Suprapubic skin (tissue), 4 donors: ENCODE measurements at regions not wholly inside any gene's neighbourhood (a gene's known extent, or its start where the extent isn't known, plus 50 kb on each side); places are given as distances from the start of the nearest gene placed in this dataset.

Experiments
- POLR2A ChIP-seq, 2 donors: fragments of 450-650 bp; IDR thresholded peaks; one replicate each; pipeline ENCODE4 v1.6.1; 2017; ENCODE audit warnings: antibody characterized with exemption in 2 of 2, mild to moderate bottlenecking in 2 of 2, moderate library complexity in 2 of 2
- POLR2AphosphoS5 ChIP-seq, 3 donors: sonication (generic); formaldehyde crosslinking; IDR thresholded peaks; one replicate each; pipeline ENCODE4 v1.6.1; 2017; ENCODE audit warnings: antibody characterized with exemption in 3 of 3
- TF ChIP-seq, protein P1 (sequence below), 2 donors: fragments of 200-600 bp in 1 of 2; fragments of 450-650 bp in 1 of 2; sonication (generic) in 1 of 2; IDR thresholded peaks; one replicate each; pipeline ENCODE4 v1.5.1; 2016 to 2019; ENCODE audit warnings: antibody characterized with exemption in 2 of 2, mild to moderate bottlenecking in 1 of 2, moderate library complexity in 1 of 2

DNA sequence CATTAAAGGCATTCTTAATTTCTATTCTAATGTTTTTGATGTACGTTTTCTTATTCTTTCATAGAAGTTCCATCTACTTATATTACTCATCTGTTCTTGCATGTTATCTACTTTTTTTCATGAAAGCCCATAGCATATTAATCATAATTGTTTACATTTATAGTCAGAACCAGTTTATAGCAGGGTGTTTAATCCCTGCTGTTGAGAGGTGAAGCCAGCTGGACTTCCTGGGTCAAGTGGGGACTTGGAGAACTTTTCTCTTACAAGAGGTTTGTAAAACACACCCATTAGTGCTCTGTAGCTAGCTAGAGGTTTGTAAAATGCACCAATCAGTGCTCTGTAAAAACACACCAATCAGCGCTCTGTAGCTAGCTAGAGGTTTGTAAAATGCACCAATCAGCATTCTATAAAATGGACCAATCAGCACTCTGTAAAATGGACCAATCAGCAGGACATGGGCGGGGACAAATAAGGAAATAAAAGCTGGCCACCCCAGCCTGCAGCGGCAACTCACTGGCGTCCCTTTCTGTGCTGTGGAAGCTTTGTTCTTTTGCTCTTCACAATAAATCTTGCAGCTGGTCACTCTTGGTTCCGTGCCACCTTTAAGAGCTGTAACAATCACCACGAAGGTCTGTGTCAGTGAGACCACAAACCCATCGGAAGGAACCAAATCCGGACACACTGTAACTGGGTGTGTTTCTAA is 120.6 kb downstream of the TANC2 start:
- TF ChIP-seq, protein P1, sequence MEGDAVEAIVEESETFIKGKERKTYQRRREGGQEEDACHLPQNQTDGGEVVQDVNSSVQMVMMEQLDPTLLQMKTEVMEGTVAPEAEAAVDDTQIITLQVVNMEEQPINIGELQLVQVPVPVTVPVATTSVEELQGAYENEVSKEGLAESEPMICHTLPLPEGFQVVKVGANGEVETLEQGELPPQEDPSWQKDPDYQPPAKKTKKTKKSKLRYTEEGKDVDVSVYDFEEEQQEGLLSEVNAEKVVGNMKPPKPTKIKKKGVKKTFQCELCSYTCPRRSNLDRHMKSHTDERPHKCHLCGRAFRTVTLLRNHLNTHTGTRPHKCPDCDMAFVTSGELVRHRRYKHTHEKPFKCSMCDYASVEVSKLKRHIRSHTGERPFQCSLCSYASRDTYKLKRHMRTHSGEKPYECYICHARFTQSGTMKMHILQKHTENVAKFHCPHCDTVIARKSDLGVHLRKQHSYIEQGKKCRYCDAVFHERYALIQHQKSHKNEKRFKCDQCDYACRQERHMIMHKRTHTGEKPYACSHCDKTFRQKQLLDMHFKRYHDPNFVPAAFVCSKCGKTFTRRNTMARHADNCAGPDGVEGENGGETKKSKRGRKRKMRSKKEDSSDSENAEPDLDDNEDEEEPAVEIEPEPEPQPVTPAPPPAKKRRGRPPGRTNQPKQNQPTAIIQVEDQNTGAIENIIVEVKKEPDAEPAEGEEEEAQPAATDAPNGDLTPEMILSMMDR (IDR thresholded peaks at IDR 0.05): no peak
- TF ChIP-seq POLR2AphosphoS5 (IDR thresholded peaks at IDR 0.05) (no peak), POLR2A (IDR thresholded peaks at IDR 0.05) (no peak)
